ENCODE measurements at regions not wholly inside any gene's neighbourhood (a gene's known extent, or its start where the extent isn't known, plus 50 kb on each side); places are given as distances from the start of the nearest gene placed in this dataset.
A peak's percentile ranks its signal among the peaks of the same experiment; 100 is the strongest.

- Histone ChIP-seq H3K4me3 (ENCODE audit: insufficient read length, low read depth) (no peak overlapping the region), H3K27me3 (ENCODE audit: insufficient read depth, insufficient read length) (no peaks in the 10 kb centered on the region), H3K36me3 (ENCODE audit: insufficient read depth, insufficient read length, low read length) (no peaks in the 10 kb centered on the region), H3K9me3 (ENCODE audit: insufficient read depth, low read length) (no peaks in the 10 kb centered on the region), H3K4me1 (ENCODE audit: insufficient read depth, insufficient read length) (no peaks in the 10 kb centered on the region), H3K9ac (ENCODE audit: insufficient read length, low read depth) (no peak overlapping the region)
- no peak for DNase-seq (ENCODE audit: low read depth, low spot score)
- TF ChIP-seq YY1 (IDR thresholded peaks at IDR 0.05; ENCODE audit: insufficient read depth, insufficient read length) (no peak), SUZ12 (IDR thresholded peaks at IDR 0.05; ENCODE audit: extremely low read depth, insufficient read depth, insufficient read length) (no peak), ZNF274 (IDR thresholded peaks at IDR 0.05; ENCODE audit: low read depth, low read length) (no peak)
Measured at GRCh38 chr12:92426332-92426731, 276.5 kb upstream of the PLEKHG7 start.

- no peaks in the 10 kb centered on the region for H3K9me3 ChIP-seq (ENCODE audit: insufficient read depth, low read length)
- H3K27me3 ChIP-seq (ENCODE audit: insufficient read depth, insufficient read length), result no peaks in the 10 kb centered on the region
- TF ChIP-seq SUZ12 (IDR thresholded peaks at IDR 0.05; ENCODE audit: extremely low read depth, insufficient read depth, insufficient read length), result no peak
- no peak for TF ChIP-seq ZNF274 (IDR thresholded peaks at IDR 0.05; ENCODE audit: low read depth, low read length)
- no peak for TF ChIP-seq YY1 (IDR thresholded peaks at IDR 0.05; ENCODE audit: insufficient read depth, insufficient read length)
- no peaks in the 10 kb centered on the region for H3K36me3 ChIP-seq (ENCODE audit: insufficient read depth, insufficient read length, low read length)
- no peak overlapping the region for H3K9ac ChIP-seq (ENCODE audit: insufficient read length, low read depth)
- H3K4me3 ChIP-seq (ENCODE audit: insufficient read length, low read depth), result no peak overlapping the region
- no peaks in the 10 kb centered on the region for H3K4me1 ChIP-seq (ENCODE audit: insufficient read depth, insufficient read length)
- no peak for DNase-seq (ENCODE audit: low read depth, low spot score)
Measured at GRCh38 chr12:92425165-92425564, 277.6 kb upstream of the PLEKHG7 start.

- peak; percentile 75 for DNase-seq (ENCODE audit: low read depth, low spot score)
- no peaks in the 10 kb centered on the region for H3K27me3 ChIP-seq (ENCODE audit: insufficient read depth, insufficient read length)
- TF ChIP-seq SUZ12 (IDR thresholded peaks at IDR 0.05; ENCODE audit: extremely low read depth, insufficient read depth, insufficient read length), result no peak
- no peak for TF ChIP-seq YY1 (IDR thresholded peaks at IDR 0.05; ENCODE audit: insufficient read depth, insufficient read length)
- TF ChIP-seq ZNF274 (IDR thresholded peaks at IDR 0.05; ENCODE audit: low read depth, low read length), result no peak
- H3K9ac ChIP-seq (ENCODE audit: insufficient read length, low read depth), result no peak overlapping the region
- H3K9me3 ChIP-seq (ENCODE audit: insufficient read depth, low read length), result no peaks in the 10 kb centered on the region
- H3K4me1 ChIP-seq (ENCODE audit: insufficient read depth, insufficient read length), result no peaks in the 10 kb centered on the region
- H3K4me3 ChIP-seq (ENCODE audit: insufficient read length, low read depth), result no peak overlapping the region
- H3K36me3 ChIP-seq (ENCODE audit: insufficient read depth, insufficient read length, low read length), result no peaks in the 10 kb centered on the region
Measured at GRCh38 chr12:92424338-92424737, 278.5 kb upstream of the PLEKHG7 start.

DNA sequence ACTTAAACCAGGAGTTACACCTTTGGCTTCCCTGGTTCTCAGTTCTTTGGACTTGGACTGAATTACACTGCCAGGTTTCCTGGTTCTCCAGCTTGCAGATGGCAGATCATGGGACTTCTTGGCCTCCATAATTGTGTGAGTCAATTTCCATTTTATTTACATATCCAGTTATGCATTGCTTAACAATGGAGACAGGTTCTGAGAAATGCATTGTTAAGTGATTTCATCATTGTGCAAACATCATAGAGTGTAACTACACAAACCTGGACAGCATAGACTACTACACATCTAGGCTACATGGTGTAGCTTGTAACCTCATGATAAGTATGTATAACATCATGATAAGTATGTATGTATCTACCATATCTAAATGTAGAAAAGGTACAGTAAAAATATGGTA lies 276.1 kb upstream of the BTG1 start:
- Histone ChIP-seq H3K9me3 (ENCODE audit: insufficient read depth, low read length) (no peaks in the 10 kb centered on the region), H3K4me3 (ENCODE audit: insufficient read length, low read depth) (no peak overlapping the region), H3K4me1 (ENCODE audit: insufficient read depth, insufficient read length) (no peaks in the 10 kb centered on the region), H3K27me3 (ENCODE audit: insufficient read depth, insufficient read length) (no peaks in the 10 kb centered on the region), H3K36me3 (ENCODE audit: insufficient read depth, insufficient read length, low read length) (no peaks in the 10 kb centered on the region), H3K9ac (ENCODE audit: insufficient read length, low read depth) (no peak overlapping the region)
- no peak for DNase-seq (ENCODE audit: low read depth, low spot score)
- no peak for TF ChIP-seq YY1 (IDR thresholded peaks at IDR 0.05; ENCODE audit: insufficient read depth, insufficient read length)
- no peak for TF ChIP-seq SUZ12 (IDR thresholded peaks at IDR 0.05; ENCODE audit: extremely low read depth, insufficient read depth, insufficient read length)
- TF ChIP-seq ZNF274 (IDR thresholded peaks at IDR 0.05; ENCODE audit: low read depth, low read length), result no peak

DNA sequence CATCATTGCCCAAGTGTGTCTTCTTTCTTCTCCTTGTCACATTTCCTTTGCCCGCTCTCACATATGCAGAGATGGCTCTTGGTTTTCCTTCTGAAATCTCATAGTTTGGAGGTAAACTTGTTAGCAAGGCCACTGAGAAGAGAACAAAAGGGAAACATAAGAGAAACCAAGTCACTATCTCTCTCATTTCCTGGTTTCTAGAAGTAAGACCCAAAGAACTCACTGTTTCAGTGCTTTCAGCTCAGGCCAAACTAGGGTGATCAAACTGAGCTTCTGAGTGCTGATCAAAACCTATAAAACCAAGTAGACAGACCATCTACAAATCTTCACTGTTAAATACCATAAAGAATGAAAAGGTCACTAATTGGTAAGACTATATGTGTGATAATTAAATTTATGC lies 275.4 kb upstream of the BTG1 start:
- no peak overlapping the region for H3K4me3 ChIP-seq (ENCODE audit: insufficient read length, low read depth)
- TF ChIP-seq SUZ12 (IDR thresholded peaks at IDR 0.05; ENCODE audit: extremely low read depth, insufficient read depth, insufficient read length) (no peak), YY1 (IDR thresholded peaks at IDR 0.05; ENCODE audit: insufficient read depth, insufficient read length) (no peak), ZNF274 (IDR thresholded peaks at IDR 0.05; ENCODE audit: low read depth, low read length) (no peak)
- H3K9ac ChIP-seq (ENCODE audit: insufficient read length, low read depth), result no peak overlapping the region
- no peaks in the 10 kb centered on the region for H3K27me3 ChIP-seq (ENCODE audit: insufficient read depth, insufficient read length)
- no peaks in the 10 kb centered on the region for H3K9me3 ChIP-seq (ENCODE audit: insufficient read depth, low read length)
- DNase-seq (ENCODE audit: low read depth, low spot score), result no peak
- H3K36me3 ChIP-seq (ENCODE audit: insufficient read depth, insufficient read length, low read length), result no peaks in the 10 kb centered on the region
- no peaks in the 10 kb centered on the region for H3K4me1 ChIP-seq (ENCODE audit: insufficient read depth, insufficient read length)

- Histone ChIP-seq H3K9me3 (ENCODE audit: insufficient read depth, low read length) (no peaks in the 10 kb centered on the region), H3K9ac (ENCODE audit: insufficient read length, low read depth) (no peak overlapping the region), H3K27me3 (ENCODE audit: insufficient read depth, insufficient read length) (no peaks in the 10 kb centered on the region), H3K4me3 (ENCODE audit: insufficient read length, low read depth) (no peak overlapping the region), H3K4me1 (ENCODE audit: insufficient read depth, insufficient read length) (no peaks in the 10 kb centered on the region), H3K36me3 (ENCODE audit: insufficient read depth, insufficient read length, low read length) (no peaks in the 10 kb centered on the region)
- no peak for TF ChIP-seq ZNF274 (IDR thresholded peaks at IDR 0.05; ENCODE audit: low read depth, low read length)
- DNase-seq (ENCODE audit: low read depth, low spot score), result no peak
Measured at GRCh38 chr12:92419201-92419600, 273.6 kb upstream of the BTG1 start.

GRCh38 chr12:92418381-92418780 lies 272.7 kb upstream of the BTG1 start:
- Histone ChIP-seq H3K27me3 (ENCODE audit: insufficient read depth, insufficient read length) (no peaks in the 10 kb centered on the region), H3K4me3 (ENCODE audit: insufficient read length, low read depth) (no peak overlapping the region), H3K9me3 (ENCODE audit: insufficient read depth, low read length) (no peaks in the 10 kb centered on the region), H3K36me3 (ENCODE audit: insufficient read depth, insufficient read length, low read length) (no peaks in the 10 kb centered on the region), H3K4me1 (ENCODE audit: insufficient read depth, insufficient read length) (no peaks in the 10 kb centered on the region), H3K9ac (ENCODE audit: insufficient read length, low read depth) (no peak overlapping the region)
- no peak for DNase-seq (ENCODE audit: low read depth, low spot score)
- TF ChIP-seq ZNF274 (IDR thresholded peaks at IDR 0.05; ENCODE audit: low read depth, low read length) (no peak), SUZ12 (IDR thresholded peaks at IDR 0.05; ENCODE audit: extremely low read depth, insufficient read depth, insufficient read length) (no peak), YY1 (IDR thresholded peaks at IDR 0.05; ENCODE audit: insufficient read depth, insufficient read length) (no peak)

DNA sequence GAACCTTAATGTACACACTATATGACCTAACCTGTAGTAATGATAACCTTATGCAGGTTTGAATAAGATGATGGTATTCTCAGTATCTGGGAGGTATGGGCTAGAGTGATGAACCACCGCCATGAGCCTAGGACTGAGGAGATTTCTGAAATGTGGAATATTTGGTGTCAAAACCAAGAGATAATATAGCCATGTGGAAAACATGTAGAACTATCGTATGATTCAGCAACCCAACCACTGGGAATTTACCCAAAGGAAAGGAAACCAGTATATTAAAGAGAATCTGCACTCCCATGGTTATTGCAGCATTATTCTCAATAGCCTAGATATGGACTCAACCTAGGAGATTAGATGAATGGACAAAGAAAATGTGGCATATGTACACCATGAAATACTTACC lies 271.7 kb upstream of the BTG1 start:
- DNase-seq (ENCODE audit: low read depth, low spot score), result no peak
- TF ChIP-seq SUZ12 (IDR thresholded peaks at IDR 0.05; ENCODE audit: extremely low read depth, insufficient read depth, insufficient read length) (no peak), YY1 (IDR thresholded peaks at IDR 0.05; ENCODE audit: insufficient read depth, insufficient read length) (no peak), ZNF274 (IDR thresholded peaks at IDR 0.05; ENCODE audit: low read depth, low read length) (no peak)
- Histone ChIP-seq H3K9ac (ENCODE audit: insufficient read length, low read depth) (no peak overlapping the region), H3K27me3 (ENCODE audit: insufficient read depth, insufficient read length) (no peaks in the 10 kb centered on the region), H3K36me3 (ENCODE audit: insufficient read depth, insufficient read length, low read length) (no peaks in the 10 kb centered on the region), H3K4me3 (ENCODE audit: insufficient read length, low read depth) (no peak overlapping the region), H3K4me1 (ENCODE audit: insufficient read depth, insufficient read length) (no peaks in the 10 kb centered on the region), H3K9me3 (ENCODE audit: insufficient read depth, low read length) (no peaks in the 10 kb centered on the region)
